ENCODE measurements at regions not wholly inside any gene's neighbourhood (a gene's known extent, or its start where the extent isn't known, plus 50 kb on each side); places are given as distances from the start of the nearest gene placed in this dataset.

- H3K27ac ChIP-seq (ENCODE audit: insufficient read depth in 1 of 2, low read depth in 1 of 2, low read length in 2 of 2, poor library complexity in 1 of 2, severe bottlenecking in 2 of 2) = no peak overlapping the region
- peaks cover 6 to 12% (median 11%) of the 10 kb centered on the region in 4 experiments for H3K4me1 ChIP-seq (ENCODE audit: control extremely low read depth in 1 of 4, control insufficient read depth in 4 of 4, insufficient read depth in 4 of 4, low read length in 3 of 4)
- peaks cover 0 to 6% (median 2%) of the 10 kb centered on the region in 5 experiments for H3K9me3 ChIP-seq (ENCODE audit: control extremely low read depth in 1 of 5, control insufficient read depth in 4 of 5, insufficient read depth in 2 of 5, low read depth in 1 of 5, low read length in 4 of 5)
- DNase-seq = no peak
- WGBS (ENCODE audit: insufficient coverage) = no CpG with 5 or more reads among the region's 1 CpG
- H3K36me3 ChIP-seq (ENCODE audit: control insufficient read depth in 4 of 4, insufficient read depth in 4 of 4, low read length in 3 of 4) = no peaks in the 10 kb centered on the region
- H3K4me3 ChIP-seq (ENCODE audit: control insufficient read depth in 1 of 7, extremely low read depth in 1 of 7, insufficient read depth in 4 of 7, low read depth in 2 of 7, low read length in 6 of 7) = no peak overlapping the region
- POLR2A ChIA-PET = no interaction called here
- CTCF ChIA-PET = interaction anchor here (1.3 kb wide), 1 partner anchor 15 kb away, joined by 3 read pairs; no protein-coding TSS in a partner anchor
- H3K27me3 ChIP-seq (replicated peaks in 2 of 5; ENCODE audit: control insufficient read depth in 4 of 5, insufficient read depth in 5 of 5, low read length in 4 of 5) = no peaks in the 10 kb centered on the region
These were observed 153.5 kb downstream of the ARL4C start for GRCh38 chr2:234343372-234343771.

GRCh38 chr2:234341306-234341985 is 155.4 kb downstream of the ARL4C start:
- ChIA-PET POLR2A (no interaction called here), CTCF (interaction anchor here (1.2 kb wide), 1 partner anchor 13 kb away, joined by 3 read pairs; no protein-coding TSS in a partner anchor)
- 96% methylated on average over 9 of the region's 11 CpGs for WGBS (ENCODE audit: insufficient coverage)

GRCh38 chr2:234339501-234339900 is 157.4 kb downstream of the ARL4C start:
- WGBS (ENCODE audit: insufficient coverage) = 96% methylated on average over 5 of the region's 5 CpGs
- peaks cover 0 to 13% (median 0%) of the 10 kb centered on the region in 5 experiments for H3K27me3 ChIP-seq (replicated peaks in 2 of 5; ENCODE audit: control insufficient read depth in 4 of 5, insufficient read depth in 5 of 5, low read length in 4 of 5)
- POLR2A ChIA-PET = no interaction called here
- H3K27ac ChIP-seq (ENCODE audit: insufficient read depth in 1 of 2, low read depth in 1 of 2, low read length in 2 of 2, poor library complexity in 1 of 2, severe bottlenecking in 2 of 2) = no peak overlapping the region
- no peak overlapping the region for H3K4me3 ChIP-seq (ENCODE audit: control insufficient read depth in 1 of 7, extremely low read depth in 1 of 7, insufficient read depth in 4 of 7, low read depth in 2 of 7, low read length in 6 of 7)
- peaks cover 0 to 6% (median 2%) of the 10 kb centered on the region in 5 experiments for H3K9me3 ChIP-seq (ENCODE audit: control extremely low read depth in 1 of 5, control insufficient read depth in 4 of 5, insufficient read depth in 2 of 5, low read depth in 1 of 5, low read length in 4 of 5)
- no peak for DNase-seq
- CTCF ChIA-PET = no interaction called here
- H3K36me3 ChIP-seq (ENCODE audit: control insufficient read depth in 4 of 4, insufficient read depth in 4 of 4, low read length in 3 of 4) = no peaks in the 10 kb centered on the region
- peaks cover 0 to 8% (median 6%) of the 10 kb centered on the region in 4 experiments for H3K4me1 ChIP-seq (ENCODE audit: control extremely low read depth in 1 of 4, control insufficient read depth in 4 of 4, insufficient read depth in 4 of 4, low read length in 3 of 4)

More at GRCh38 chr2:234341306-234341985, 155.4 kb downstream of the ARL4C start:
- DNase-seq = no peak
- Histone ChIP-seq H3K4me3 (ENCODE audit: control insufficient read depth in 1 of 7, extremely low read depth in 1 of 7, insufficient read depth in 4 of 7, low read depth in 2 of 7, low read length in 6 of 7) (no peak overlapping the region), H3K27ac (ENCODE audit: insufficient read depth in 1 of 2, low read depth in 1 of 2, low read length in 2 of 2, poor library complexity in 1 of 2, severe bottlenecking in 2 of 2) (no peak overlapping the region), H3K9me3 (ENCODE audit: control extremely low read depth in 1 of 5, control insufficient read depth in 4 of 5, insufficient read depth in 2 of 5, low read depth in 1 of 5, low read length in 4 of 5) (peaks cover 0 to 6% (median 2%) of the 10 kb centered on the region in 5 experiments), H3K27me3 (replicated peaks in 2 of 5; ENCODE audit: control insufficient read depth in 4 of 5, insufficient read depth in 5 of 5, low read length in 4 of 5) (peaks cover 0 to 8% (median 0%) of the 10 kb centered on the region in 5 experiments), H3K36me3 (ENCODE audit: control insufficient read depth in 4 of 4, insufficient read depth in 4 of 4, low read length in 3 of 4) (no peaks in the 10 kb centered on the region), H3K4me1 (ENCODE audit: control extremely low read depth in 1 of 4, control insufficient read depth in 4 of 4, insufficient read depth in 4 of 4, low read length in 3 of 4) (no peaks in the 10 kb centered on the region)

- CTCF ChIA-PET = no interaction called here
- Histone ChIP-seq H3K27me3 (replicated peaks in 2 of 5; ENCODE audit: control insufficient read depth in 4 of 5, insufficient read depth in 5 of 5, low read length in 4 of 5) (peaks cover 0 to 13% (median 0%) of the 10 kb centered on the region in 5 experiments), H3K27ac (ENCODE audit: insufficient read depth in 1 of 2, low read depth in 1 of 2, low read length in 2 of 2, poor library complexity in 1 of 2, severe bottlenecking in 2 of 2) (no peak overlapping the region), H3K4me3 (ENCODE audit: control insufficient read depth in 1 of 7, extremely low read depth in 1 of 7, insufficient read depth in 4 of 7, low read depth in 2 of 7, low read length in 6 of 7) (no peak overlapping the region), H3K4me1 (ENCODE audit: control extremely low read depth in 1 of 4, control insufficient read depth in 4 of 4, insufficient read depth in 4 of 4, low read length in 3 of 4) (peaks cover 0 to 8% (median 6%) of the 10 kb centered on the region in 4 experiments), H3K9me3 (ENCODE audit: control extremely low read depth in 1 of 5, control insufficient read depth in 4 of 5, insufficient read depth in 2 of 5, low read depth in 1 of 5, low read length in 4 of 5) (peaks cover 0 to 6% (median 2%) of the 10 kb centered on the region in 5 experiments), H3K36me3 (ENCODE audit: control insufficient read depth in 4 of 4, insufficient read depth in 4 of 4, low read length in 3 of 4) (no peaks in the 10 kb centered on the region)
- DNase-seq = no peak
- WGBS (ENCODE audit: insufficient coverage) = 100% methylated on average over 2 of the region's 2 CpGs
- POLR2A ChIA-PET = no interaction called here
These were observed 157.9 kb downstream of the ARL4C start for GRCh38 chr2:234339011-234339410.

- peak; percentile 38 to 89 (median 81) for DNase-seq
- H3K36me3 ChIP-seq (ENCODE audit: control insufficient read depth in 4 of 4, insufficient read depth in 4 of 4, low read length in 3 of 4) = no peaks in the 10 kb centered on the region
- CTCF ChIA-PET = interaction anchor here (0.8 kb wide), 1 partner anchor 46 kb away, joined by 3 read pairs; no protein-coding TSS in a partner anchor
- 28% methylated on average over 18 of the region's 19 CpGs for WGBS (ENCODE audit: insufficient coverage)
- peaks cover 0 to 6% (median 2%) of the 10 kb centered on the region in 5 experiments for H3K9me3 ChIP-seq (ENCODE audit: control extremely low read depth in 1 of 5, control insufficient read depth in 4 of 5, insufficient read depth in 2 of 5, low read depth in 1 of 5, low read length in 4 of 5)
- POLR2A ChIA-PET = no interaction called here
- H3K4me1 ChIP-seq (ENCODE audit: control extremely low read depth in 1 of 4, control insufficient read depth in 4 of 4, insufficient read depth in 4 of 4, low read length in 3 of 4) = peaks cover 0 to 8% (median 6%) of the 10 kb centered on the region in 4 experiments
- H3K27me3 ChIP-seq (replicated peaks in 2 of 5; ENCODE audit: control insufficient read depth in 4 of 5, insufficient read depth in 5 of 5, low read length in 4 of 5) = peaks cover 0 to 27% (median 0%) of the 10 kb centered on the region in 5 experiments
- no peak overlapping the region for H3K4me3 ChIP-seq (ENCODE audit: control insufficient read depth in 1 of 7, extremely low read depth in 1 of 7, insufficient read depth in 4 of 7, low read depth in 2 of 7, low read length in 6 of 7)
- no peak overlapping the region for H3K27ac ChIP-seq (ENCODE audit: insufficient read depth in 1 of 2, low read depth in 1 of 2, low read length in 2 of 2, poor library complexity in 1 of 2, severe bottlenecking in 2 of 2)
These were observed 161.1 kb downstream of the ARL4C start for GRCh38 chr2:234335661-234336228.

- Histone ChIP-seq H3K9me3 (ENCODE audit: control extremely low read depth in 1 of 5, control insufficient read depth in 4 of 5, insufficient read depth in 2 of 5, low read depth in 1 of 5, low read length in 4 of 5) (peaks cover 0 to 6% (median 2%) of the 10 kb centered on the region in 5 experiments), H3K36me3 (ENCODE audit: control insufficient read depth in 4 of 4, insufficient read depth in 4 of 4, low read length in 3 of 4) (no peaks in the 10 kb centered on the region), H3K4me3 (ENCODE audit: control insufficient read depth in 1 of 7, extremely low read depth in 1 of 7, insufficient read depth in 4 of 7, low read depth in 2 of 7, low read length in 6 of 7) (no peak overlapping the region), H3K27ac (ENCODE audit: insufficient read depth in 1 of 2, low read depth in 1 of 2, low read length in 2 of 2, poor library complexity in 1 of 2, severe bottlenecking in 2 of 2) (no peak overlapping the region), H3K4me1 (ENCODE audit: control extremely low read depth in 1 of 4, control insufficient read depth in 4 of 4, insufficient read depth in 4 of 4, low read length in 3 of 4) (peaks cover 0 to 8% (median 6%) of the 10 kb centered on the region in 4 experiments), H3K27me3 (replicated peaks in 2 of 5; ENCODE audit: control insufficient read depth in 4 of 5, insufficient read depth in 5 of 5, low read length in 4 of 5) (peaks cover 0 to 27% (median 0%) of the 10 kb centered on the region in 5 experiments)
- no peak for DNase-seq
- WGBS (ENCODE audit: insufficient coverage) = 100% methylated on average over 2 of the region's 4 CpGs
- POLR2A ChIA-PET = no interaction called here
- CTCF ChIA-PET = interaction anchor here (0.8 kb wide), 1 partner anchor 45 kb away, joined by 3 read pairs; no protein-coding TSS in a partner anchor
These were observed 162.1 kb downstream of the ARL4C start for GRCh38 chr2:234334756-234335155.

GRCh38 chr2:234334151-234334550 is 162.7 kb downstream of the ARL4C start:
- Histone ChIP-seq H3K27me3 (replicated peaks in 2 of 5; ENCODE audit: control insufficient read depth in 4 of 5, insufficient read depth in 5 of 5, low read length in 4 of 5) (peaks cover 0 to 27% (median 0%) of the 10 kb centered on the region in 5 experiments), H3K4me1 (ENCODE audit: control extremely low read depth in 1 of 4, control insufficient read depth in 4 of 4, insufficient read depth in 4 of 4, low read length in 3 of 4) (peaks cover 0 to 8% (median 6%) of the 10 kb centered on the region in 4 experiments), H3K9me3 (ENCODE audit: control extremely low read depth in 1 of 5, control insufficient read depth in 4 of 5, insufficient read depth in 2 of 5, low read depth in 1 of 5, low read length in 4 of 5) (peaks cover 0 to 3% (median 2%) of the 10 kb centered on the region in 5 experiments), H3K27ac (ENCODE audit: insufficient read depth in 1 of 2, low read depth in 1 of 2, low read length in 2 of 2, poor library complexity in 1 of 2, severe bottlenecking in 2 of 2) (no peak overlapping the region), H3K36me3 (ENCODE audit: control insufficient read depth in 4 of 4, insufficient read depth in 4 of 4, low read length in 3 of 4) (no peaks in the 10 kb centered on the region), H3K4me3 (ENCODE audit: control insufficient read depth in 1 of 7, extremely low read depth in 1 of 7, insufficient read depth in 4 of 7, low read depth in 2 of 7, low read length in 6 of 7) (no peak overlapping the region)
- DNase-seq = no peak
- ChIA-PET POLR2A (no interaction called here), CTCF (no interaction called here)
- WGBS (ENCODE audit: insufficient coverage) = 96% methylated on average over 3 of the region's 3 CpGs
